ENCODE measurements at regions not wholly inside any gene's neighbourhood (a gene's known extent, or its start where the extent isn't known, plus 50 kb on each side); places are given as distances from the start of the nearest gene placed in this dataset.

DNA sequence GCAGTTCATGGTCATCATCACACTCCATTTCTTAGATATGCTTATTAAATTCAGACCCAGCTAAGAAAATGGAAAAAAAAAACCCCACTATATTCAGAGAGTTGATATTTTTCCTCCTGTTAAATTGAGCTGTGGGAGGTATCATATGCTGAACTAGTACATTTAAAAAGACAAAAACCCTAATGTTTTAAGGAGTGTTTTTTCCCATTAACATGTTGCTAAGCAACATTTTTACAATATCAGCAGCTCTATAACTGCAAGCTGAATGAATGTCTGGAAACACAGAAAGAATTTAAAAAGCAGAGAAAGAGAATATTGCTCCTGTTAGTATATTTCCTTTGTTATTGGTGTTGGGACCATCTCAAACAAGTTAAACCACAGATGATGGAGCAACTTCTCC is 265.8 kb upstream of the GRIA1 start:
- TF ChIP-seq, protein P1, sequence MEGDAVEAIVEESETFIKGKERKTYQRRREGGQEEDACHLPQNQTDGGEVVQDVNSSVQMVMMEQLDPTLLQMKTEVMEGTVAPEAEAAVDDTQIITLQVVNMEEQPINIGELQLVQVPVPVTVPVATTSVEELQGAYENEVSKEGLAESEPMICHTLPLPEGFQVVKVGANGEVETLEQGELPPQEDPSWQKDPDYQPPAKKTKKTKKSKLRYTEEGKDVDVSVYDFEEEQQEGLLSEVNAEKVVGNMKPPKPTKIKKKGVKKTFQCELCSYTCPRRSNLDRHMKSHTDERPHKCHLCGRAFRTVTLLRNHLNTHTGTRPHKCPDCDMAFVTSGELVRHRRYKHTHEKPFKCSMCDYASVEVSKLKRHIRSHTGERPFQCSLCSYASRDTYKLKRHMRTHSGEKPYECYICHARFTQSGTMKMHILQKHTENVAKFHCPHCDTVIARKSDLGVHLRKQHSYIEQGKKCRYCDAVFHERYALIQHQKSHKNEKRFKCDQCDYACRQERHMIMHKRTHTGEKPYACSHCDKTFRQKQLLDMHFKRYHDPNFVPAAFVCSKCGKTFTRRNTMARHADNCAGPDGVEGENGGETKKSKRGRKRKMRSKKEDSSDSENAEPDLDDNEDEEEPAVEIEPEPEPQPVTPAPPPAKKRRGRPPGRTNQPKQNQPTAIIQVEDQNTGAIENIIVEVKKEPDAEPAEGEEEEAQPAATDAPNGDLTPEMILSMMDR (IDR thresholded peaks at IDR 0.05; ENCODE audit: low read depth, low read length): no peak
- no peaks in the 10 kb centered on the region for H3K27me3 ChIP-seq (ENCODE audit: control insufficient read depth, insufficient read depth, low read length)
- no peak for DNase-seq (ENCODE audit: low read depth, low spot score)
- ChIA-PET POLR2A (no interaction called here), CTCF (no interaction called here)
- no peak overlapping the region for H3K4me3 ChIP-seq (ENCODE audit: low read depth, low read length)
- H3K9me3 ChIP-seq (ENCODE audit: control insufficient read depth, insufficient read depth, low read length): no peaks in the 10 kb centered on the region; the same call in 1 of the 2 replicates
- no peak overlapping the region for H3K27ac ChIP-seq (ENCODE audit: low read depth, low read length)

DNA sequence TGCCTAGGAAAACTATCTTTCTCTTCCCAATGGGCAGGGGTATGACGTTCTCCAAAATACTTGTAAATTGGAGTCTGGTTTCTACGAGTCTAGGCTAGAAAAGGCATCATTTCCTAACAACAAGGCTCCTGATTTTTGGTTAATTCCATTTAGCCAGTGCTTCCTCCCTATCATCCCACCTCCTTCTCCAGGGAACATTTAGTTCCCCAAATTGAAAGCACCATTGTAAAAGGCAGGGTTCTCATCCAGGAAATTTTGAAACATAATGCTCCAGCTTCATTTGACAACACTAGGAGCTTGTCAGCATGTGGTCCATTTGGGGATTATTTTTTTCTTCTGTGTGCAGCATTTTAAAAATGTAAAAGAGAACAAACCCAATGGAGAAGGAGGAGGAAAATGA is 256.5 kb upstream of the GRIA1 start:
- H3K27me3 ChIP-seq (ENCODE audit: control insufficient read depth, insufficient read depth, low read length): no peaks in the 10 kb centered on the region
- H3K4me3 ChIP-seq (ENCODE audit: low read depth, low read length): no peak overlapping the region
- no peak for DNase-seq (ENCODE audit: low read depth, low spot score)
- ChIA-PET POLR2A (no interaction called here), CTCF (no interaction called here)
- H3K27ac ChIP-seq (ENCODE audit: low read depth, low read length): no peak overlapping the region
- TF ChIP-seq, protein P1 (IDR thresholded peaks at IDR 0.05; ENCODE audit: low read depth, low read length): no peak
- H3K9me3 ChIP-seq (ENCODE audit: control insufficient read depth, insufficient read depth, low read length): no peaks in the 10 kb centered on the region; the same call in 1 of the 2 replicates

DNA sequence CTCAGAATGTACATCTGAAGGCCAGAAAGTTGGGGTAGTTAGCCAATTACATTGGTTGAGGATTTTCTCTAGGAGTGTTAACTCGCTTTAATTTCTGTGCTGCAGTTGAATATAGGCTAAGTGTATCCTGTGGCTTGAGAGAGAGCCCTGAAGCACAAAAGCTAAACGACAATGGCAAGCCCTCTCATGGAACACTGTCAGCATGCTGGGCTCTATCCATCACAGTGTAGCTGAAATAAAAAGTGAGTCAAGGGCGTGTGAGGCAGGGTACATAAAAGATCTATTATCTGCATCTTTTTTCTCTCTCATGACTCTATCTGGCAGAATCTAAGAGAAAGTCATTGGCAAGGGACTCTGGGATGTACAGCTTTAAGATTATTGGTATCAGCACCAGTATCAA is 254.2 kb upstream of the GRIA1 start:
- Histone ChIP-seq H3K4me3 (ENCODE audit: low read depth, low read length) (no peak overlapping the region), H3K27me3 (ENCODE audit: control insufficient read depth, insufficient read depth, low read length) (no peaks in the 10 kb centered on the region), H3K9me3 (ENCODE audit: control insufficient read depth, insufficient read depth, low read length) (peaks cover 4% of the 10 kb centered on the region; the same call in 1 of the 2 replicates), H3K27ac (ENCODE audit: low read depth, low read length) (no peak overlapping the region)
- ChIA-PET POLR2A (no interaction called here), CTCF (no interaction called here)
- TF ChIP-seq, protein P1 (IDR thresholded peaks at IDR 0.05; ENCODE audit: low read depth, low read length): no peak
- DNase-seq (ENCODE audit: low read depth, low spot score): no peak

DNA sequence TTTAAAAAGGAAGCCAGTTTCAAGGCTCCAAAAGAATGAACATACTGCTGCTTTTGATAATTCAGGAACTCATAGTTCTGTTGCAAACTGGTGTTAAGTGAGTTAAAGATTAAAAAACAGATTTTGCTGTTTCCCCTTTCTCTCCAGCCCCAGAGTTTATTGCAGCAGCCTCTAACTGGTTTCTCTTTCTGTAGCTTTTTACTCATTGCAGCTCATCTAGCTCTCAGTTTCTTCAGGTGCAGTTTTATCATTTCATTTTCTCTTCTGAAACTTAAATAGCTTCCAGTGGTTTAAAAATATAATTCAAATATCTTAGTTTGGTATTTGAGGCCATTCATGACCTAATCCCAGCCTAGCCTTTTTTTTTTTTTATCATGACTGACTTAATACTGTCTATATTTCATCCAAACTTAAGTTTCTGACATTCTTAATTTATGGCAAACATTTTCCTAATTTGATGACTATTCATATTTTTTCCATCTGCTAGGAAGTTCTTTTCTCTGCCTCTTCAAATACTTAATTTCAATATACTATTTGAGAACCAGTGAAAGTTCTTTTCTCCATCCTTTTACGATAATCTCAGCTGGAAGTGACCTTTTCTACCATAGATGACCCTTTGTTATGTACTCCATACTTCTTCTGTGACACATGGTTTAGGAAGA is 252.7 kb upstream of the GRIA1 start:
- Histone ChIP-seq H3K9me3 (ENCODE audit: control insufficient read depth, insufficient read depth, low read length) (peaks cover 4% of the 10 kb centered on the region; the same call in 1 of the 2 replicates), H3K27me3 (ENCODE audit: control insufficient read depth, insufficient read depth, low read length) (no peaks in the 10 kb centered on the region), H3K4me3 (ENCODE audit: low read depth, low read length) (no peak overlapping the region), H3K27ac (ENCODE audit: low read depth, low read length) (no peak overlapping the region)
- ChIA-PET CTCF (no interaction called here), POLR2A (no interaction called here)
- TF ChIP-seq, protein P1 (IDR thresholded peaks at IDR 0.05; ENCODE audit: low read depth, low read length): no peak
- no peak for DNase-seq (ENCODE audit: low read depth, low spot score)

DNA sequence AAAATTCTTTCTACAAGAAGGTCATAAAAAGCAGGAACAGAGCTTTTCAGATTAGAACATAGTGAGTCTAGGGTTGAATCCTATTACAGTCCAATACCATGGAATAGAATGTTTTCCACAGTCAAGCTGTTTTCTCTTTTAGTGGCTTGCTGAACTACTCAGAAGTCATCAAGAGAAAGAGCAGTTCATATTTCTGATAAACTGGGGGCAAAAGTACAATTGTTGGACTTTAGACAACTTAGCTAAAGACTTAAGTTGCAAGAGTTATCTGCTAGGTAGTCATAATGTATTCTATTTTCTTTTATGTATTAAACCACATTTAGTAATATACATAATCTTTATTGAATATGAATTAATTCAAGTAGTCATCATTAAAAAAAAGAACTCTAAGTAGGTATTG is 233.1 kb upstream of the GRIA1 start:
- DNase-seq (ENCODE audit: low read depth, low spot score): no peak
- Histone ChIP-seq H3K27ac (ENCODE audit: low read depth, low read length) (no peak overlapping the region), H3K4me3 (ENCODE audit: low read depth, low read length) (no peak overlapping the region), H3K9me3 (ENCODE audit: control insufficient read depth, insufficient read depth, low read length) (peaks cover 9% of the 10 kb centered on the region), H3K27me3 (ENCODE audit: control insufficient read depth, insufficient read depth, low read length) (no peaks in the 10 kb centered on the region)
- ChIA-PET CTCF (no interaction called here), POLR2A (no interaction called here)
- TF ChIP-seq, protein P1 (IDR thresholded peaks at IDR 0.05; ENCODE audit: low read depth, low read length): no peak
